B cell (primary cell): ENCODE measurements at regions not wholly inside any gene's neighbourhood (a gene's known extent, or its start where the extent isn't known, plus 50 kb on each side); places are given as distances from the start of the nearest gene placed in this dataset.

Experiments
- ATAC-seq: fragments of 200-7000 bp; cut with Tn5 transposase; one replicate; pipeline ENCODE4 v1.10.0; 2021; ENCODE audit warnings: low read depth, mild to moderate bottlenecking, moderate number of reproducible peaks, moderate library complexity
- CTCF ChIA-PET: fragments of 350-600 bp; sonication (Branson Sonifier 250); formaldehyde crosslinking; loops from one replicate; lab custom pipeline; 2021; ENCODE audit warnings: antibody characterized with exemption, inconsistent platforms; lab: Charles Lee
- POLR2A ChIA-PET: fragments of 350-600 bp; sonication (Branson Sonifier 250); formaldehyde crosslinking; loops from one replicate; lab custom pipeline; 2021; ENCODE audit warnings: antibody characterized with exemption; lab: Charles Lee
- DNase-seq: peaks from one replicate; pipeline ENCODE4 v3.0.0; 2013
- H2AFZ ChIP-seq: 2 replicates; pipeline ENCODE4 v1.6.1; 2012; ENCODE audit warnings: mild to moderate bottlenecking, low read depth, low read length; ENCODE audit not compliant: insufficient read depth, poor library complexity, severe bottlenecking
- H3K27ac ChIP-seq, 2 donors: 1 replicate in 1 of 2; 2 replicates in 1 of 2; pipeline ENCODE4 v1.5.1; 2012 to 2013; ENCODE audit warnings: low read length in 2 of 2, mild to moderate bottlenecking in 2 of 2, moderate library complexity in 1 of 2
- H3K27me3 ChIP-seq, 4 experiments: fragments of 200-600 bp in 1 of 4; sonication (generic) in 1 of 4; replicated peaks in 1 of 4; 1 replicate in 2 of 4; 2 replicates in 2 of 4; pipeline versions ENCODE4 v1.6.1 to v1.7.0; 2013 to 2016; ENCODE audit warnings: low read length in 3 of 4, mild to moderate bottlenecking in 2 of 4, mixed read lengths in 1 of 4, moderate library complexity in 1 of 4; ENCODE audit not compliant: insufficient read depth in 4 of 4, control insufficient read depth in 3 of 4; ENCODE audit errors: control extremely low read depth in 1 of 4
- H3K36me3 ChIP-seq, 2 experiments: replicated peaks in 1 of 2; 1 replicate in 1 of 2; 2 replicates in 1 of 2; pipeline versions ENCODE4 v1.6.1 to v1.7.1; 2013; ENCODE audit warnings: low read length in 1 of 2; ENCODE audit not compliant: insufficient read depth in 2 of 2, control insufficient read depth in 1 of 2; ENCODE audit errors: control extremely low read depth in 1 of 2, extremely low read depth in 1 of 2
- H3K4me1 ChIP-seq, 2 donors: fragments of 200-600 bp in 1 of 2; sonication (generic) in 1 of 2; 1 replicate in 1 of 2; 2 replicates in 1 of 2; pipeline versions ENCODE4 v1.5.1 to v1.6.1; 2013 to 2017; ENCODE audit warnings: low read length in 2 of 2; ENCODE audit not compliant: control insufficient read depth in 2 of 2, insufficient read depth in 2 of 2
- H3K4me2 ChIP-seq: replicated peaks from 2 replicates; pipeline ENCODE3; 2012; ENCODE audit warnings: mild to moderate bottlenecking, low read depth, low read length; ENCODE audit not compliant: poor library complexity, severe bottlenecking
- H3K4me3 ChIP-seq, 5 experiments: fragments of 200-600 bp in 1 of 5; sonication (generic) in 1 of 5; 1 replicate in 3 of 5; 2 replicates in 2 of 5; pipeline versions ENCODE4 v1.5.1 to v1.7.0; 2011 to 2016; ENCODE audit warnings: low read length in 4 of 5, mild to moderate bottlenecking in 4 of 5, low read depth in 2 of 5, control low read depth in 1 of 5, moderate library complexity in 1 of 5; ENCODE audit not compliant: insufficient read depth in 1 of 5; ENCODE audit errors: control extremely low read depth in 1 of 5, extremely low read depth in 1 of 5
- H3K79me2 ChIP-seq: fragments of 200-600 bp; sonication (generic); one replicate; pipeline ENCODE4 v1.6.0; 2016; ENCODE audit warnings: low read length; ENCODE audit not compliant: control insufficient read depth, insufficient read depth
- H3K9ac ChIP-seq: fragments of 200-600 bp; sonication (generic); 2 replicates; pipeline ENCODE4 v1.6.1; 2017; ENCODE audit warnings: mild to moderate bottlenecking, low read length, moderate library complexity
- H3K9me3 ChIP-seq, 3 donors: one replicate each; pipeline versions ENCODE4 v1.6.1 to v1.7.1; 2013; ENCODE audit warnings: low read length in 2 of 3; ENCODE audit not compliant: control insufficient read depth in 2 of 3, insufficient read depth in 1 of 3; ENCODE audit errors: control extremely low read depth in 1 of 3
- H4K20me1 ChIP-seq: 2 replicates; pipeline ENCODE4 v1.6.0; 2012; ENCODE audit warnings: mild to moderate bottlenecking, low read length; ENCODE audit not compliant: insufficient read depth, control insufficient read depth, poor library complexity, severe bottlenecking
- H3K27ac Mint-ChIP-seq: one replicate; pipeline ENCODE4 v1.8.0; 2021; ENCODE audit warnings: mixed read lengths
- H3K27me3 Mint-ChIP-seq: one replicate; pipeline ENCODE4 v1.8.0; 2021; ENCODE audit warnings: mixed read lengths
- H3K4me1 Mint-ChIP-seq: one replicate; pipeline ENCODE4 v1.8.0; 2021; ENCODE audit warnings: mixed read lengths
- H3K4me3 Mint-ChIP-seq: one replicate; pipeline ENCODE4 v1.8.0; 2021; ENCODE audit warnings: mixed read lengths
- H3K9me3 Mint-ChIP-seq: one replicate; pipeline ENCODE4 v1.8.0; 2022; ENCODE audit warnings: mixed read lengths; ENCODE audit not compliant: insufficient read depth
- CTCF ChIP-seq: fragments of 200-600 bp; IDR thresholded peaks from one replicate; pipeline ENCODE4 v1.8.0; 2022; ENCODE audit warnings: antibody characterized with exemption, mild to moderate bottlenecking
- EZH2 ChIP-seq: IDR thresholded peaks from 2 replicates; pipeline ENCODE4 v1.6.1; 2012; ENCODE audit warnings: borderline replicate concordance, low read depth, mild to moderate bottlenecking, moderate library complexity, low read length; ENCODE audit not compliant: insufficient read depth, poor library complexity, severe bottlenecking
- WGBS: methylation state at CpG from one replicate; pipeline ENCODE4 v1.1.5; 2013; ENCODE audit warnings: missing lambda C conversion rate; ENCODE audit not compliant: insufficient coverage; 5-methylcytosine and 5-hydroxymethylcytosine counted together
- intact Hi-C: fragments of 100-400 bp; cut with micrococcal nuclease; formaldehyde crosslinking; loops from one replicate; pipeline ENCODE4 v1.10.0; 2022

GRCh38 chr3:26452363-26452762, 170.2 kb upstream of the LRRC3B start:
- no peaks in the 10 kb centered on the region for H3K9me3 Mint-ChIP-seq
- Histone ChIP-seq H3K27ac (no peak overlapping the region), H3K4me3 (no peak overlapping the region), H3K36me3 (no peaks in the 10 kb centered on the region), H3K9ac (no peak overlapping the region), H3K79me2 (no peaks in the 10 kb centered on the region), H2AFZ (no peak overlapping the region), H3K9me3 (no peaks in the 10 kb centered on the region), H3K27me3 (no peaks in the 10 kb centered on the region), H3K4me2 (no peak overlapping the region), H3K4me1 (no peaks in the 10 kb centered on the region), H4K20me1 (no peaks in the 10 kb centered on the region)
- TF ChIP-seq CTCF = no peak
- TF ChIP-seq EZH2 = no peak
- ChIA-PET CTCF (no interaction called here), POLR2A (no interaction called here)
- intact Hi-C loops = no loop called here
- WGBS = 75% methylated on average over 1 of the region's 2 CpGs
- H3K4me3 Mint-ChIP-seq = no peak overlapping the region
- H3K4me1 Mint-ChIP-seq = no peaks in the 10 kb centered on the region
- H3K27me3 Mint-ChIP-seq = no peaks in the 10 kb centered on the region
- DNase-seq (no peak), ATAC-seq (no peak)
- no peak overlapping the region for H3K27ac Mint-ChIP-seq

- TF ChIP-seq CTCF (no peak), EZH2 (no peak)
These were observed 161.6 kb upstream of the LRRC3B start for GRCh38 chr3:26460985-26461384.

More at GRCh38 chr3:26460985-26461384, 161.6 kb upstream of the LRRC3B start:
- H3K4me2 ChIP-seq = no peak overlapping the region
- peaks cover 0 to 1% (median 0%) of the 10 kb centered on the region in 3 donors for H3K9me3 ChIP-seq
- no peaks in the 10 kb centered on the region for H3K36me3 ChIP-seq
- no peak overlapping the region for H3K27ac ChIP-seq
- ATAC-seq = no peak
- Mint-ChIP-seq H3K27ac (no peak overlapping the region), H3K9me3 (no peaks in the 10 kb centered on the region), H3K4me1 (no peaks in the 10 kb centered on the region), H3K4me3 (no peak overlapping the region), H3K27me3 (no peaks in the 10 kb centered on the region)
- intact Hi-C loops = no loop called here
- H3K9ac ChIP-seq = no peak overlapping the region
- POLR2A ChIA-PET = no interaction called here
- H2AFZ ChIP-seq = no peak overlapping the region
- no peak for DNase-seq
- CTCF ChIA-PET = no interaction called here
- 19% methylated on average over 3 of the region's 3 CpGs for WGBS
- H4K20me1 ChIP-seq = no peaks in the 10 kb centered on the region
- no peaks in the 10 kb centered on the region for H3K79me2 ChIP-seq
- no peaks in the 10 kb centered on the region for H3K27me3 ChIP-seq
- no peaks in the 10 kb centered on the region for H3K4me1 ChIP-seq
- H3K4me3 ChIP-seq = no peak overlapping the region
